NCI-H2171 (cell line): ENCODE measurements at regions not wholly inside any gene's neighbourhood (a gene's known extent, or its start where the extent isn't known, plus 50 kb on each side); places are given as distances from the start of the nearest gene placed in this dataset.
A peak's percentile ranks its signal among the peaks of the same experiment; 100 is the strongest.

Experiments used
- DNase-seq: peaks from one replicate; lab custom pipeline; 2025; lab: John Stamatoyannopoulos, UW

- peak; percentile 35 for DNase-seq
These were observed 83.2 kb downstream of the CEBPB start for GRCh38 chr20:50273601-50274491.

- DNase-seq: no peak
These were observed 84.2 kb downstream of the CEBPB start for GRCh38 chr20:50274570-50275430.

GRCh38 chr20:50276119-50277063 is 85.8 kb downstream of the CEBPB start:
- no peak for DNase-seq

- DNase-seq: no peak
These were observed 86.4 kb downstream of the CEBPB start for GRCh38 chr20:50277064-50277415.

GRCh38 chr20:50277460-50278376 is 87.1 kb downstream of the CEBPB start:
- DNase-seq: no peak

GRCh38 chr20:50278377-50278683 is 87.7 kb downstream of the CEBPB start:
- DNase-seq: no peak

GRCh38 chr20:50278684-50279531 is 88.3 kb downstream of the CEBPB start:
- DNase-seq: no peak

- no peak for DNase-seq
These were observed 89.6 kb downstream of the CEBPB start for GRCh38 chr20:50279988-50280850.

GRCh38 chr20:50280851-50281655 is 90.4 kb downstream of the CEBPB start:
- DNase-seq: no peak

- DNase-seq: no peak
These were observed 91.4 kb downstream of the CEBPB start for GRCh38 chr20:50281831-50282591.

GRCh38 chr20:50282592-50283241 is 92.1 kb downstream of the CEBPB start:
- DNase-seq: no peak

- DNase-seq: no peak
These were observed 92.7 kb downstream of the CEBPB start for GRCh38 chr20:50283370-50283769.

GRCh38 chr20:50283922-50284810 is 93.5 kb downstream of the CEBPB start:
- no peak for DNase-seq

- DNase-seq: no peak
These were observed 94.3 kb downstream of the CEBPB start for GRCh38 chr20:50284811-50285375.

- DNase-seq: no peak
These were observed 94.9 kb downstream of the CEBPB start for GRCh38 chr20:50285376-50286173.
